NCI-H2171 treated with DMSO at 0.1 percent for 48 hours (cell line): ENCODE measurements at regions not wholly inside any gene's neighbourhood (a gene's known extent, or its start where the extent isn't known, plus 50 kb on each side); places are given as distances from the start of the nearest gene placed in this dataset.
"Not testable (repeated sequence)": the region's sequence is repeated elsewhere in the genome, so short reads cannot be mapped to it uniquely, and the experiment has no call there.

Source experiments
- DNase-seq: peaks from one replicate; lab custom pipeline; 2025; lab: John Stamatoyannopoulos, UW

DNA sequence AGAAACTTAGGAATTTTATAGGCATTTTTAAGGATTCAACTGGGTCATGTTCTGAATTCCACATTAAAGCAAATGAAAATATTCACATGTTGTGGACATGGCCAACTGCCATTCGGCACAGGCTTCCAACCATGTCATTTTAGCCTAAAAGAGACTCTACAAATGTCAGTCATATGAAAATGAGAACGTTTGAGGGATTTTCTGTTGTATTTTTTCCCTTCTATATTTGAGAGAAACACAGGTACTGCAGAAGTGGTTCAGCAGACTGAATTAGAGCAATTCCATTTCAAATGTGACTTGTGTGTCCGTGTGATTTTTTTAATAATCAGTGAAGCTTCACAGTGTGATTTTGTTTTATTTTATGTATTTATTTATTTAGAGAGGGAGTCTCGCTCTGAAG, 124.3 kb downstream of the TP53TG3F start:
- not testable (repeated sequence) for DNase-seq

DNA sequence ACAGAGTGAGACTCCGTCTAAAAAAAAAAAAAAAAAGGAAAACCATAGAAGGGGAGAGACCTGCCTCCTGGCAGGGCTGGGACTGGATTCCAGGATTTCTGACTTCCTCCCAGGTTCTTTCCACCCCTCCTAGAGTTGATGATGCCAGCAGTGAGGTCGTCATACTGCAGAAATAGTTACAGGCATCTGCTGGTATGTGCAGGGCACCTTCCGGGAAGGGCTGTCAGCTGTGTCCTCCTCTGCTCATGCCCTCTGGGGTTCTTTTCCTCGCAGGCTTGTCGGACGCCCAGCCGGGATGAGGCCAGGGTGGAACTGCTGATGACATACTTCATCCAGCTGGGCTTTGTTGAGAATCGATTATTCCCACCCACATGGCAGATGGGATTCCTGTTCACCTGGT, 129.2 kb downstream of the TP53TG3F start:
- not testable (repeated sequence) for DNase-seq

DNA sequence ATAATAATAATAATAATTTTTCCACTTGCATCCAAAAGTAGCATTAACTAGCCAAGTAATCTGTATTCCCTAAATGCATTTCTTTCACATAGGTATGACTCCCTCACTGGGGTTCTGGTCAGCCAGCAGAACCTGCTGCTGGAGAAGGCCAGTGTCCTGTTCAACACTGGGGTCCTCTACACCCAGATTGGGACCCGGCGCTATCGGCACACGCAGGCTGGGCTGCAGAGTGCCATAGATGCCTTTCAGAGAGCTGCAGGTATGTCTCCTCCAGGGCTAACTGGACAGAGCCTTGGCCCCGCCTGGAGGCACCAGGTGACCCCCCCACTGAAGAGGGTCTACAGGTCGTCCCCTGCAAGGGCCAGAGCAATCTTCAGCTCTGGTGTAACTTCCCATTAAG, 133.9 kb downstream of the TP53TG3F start:
- DNase-seq = not testable (repeated sequence)

DNA sequence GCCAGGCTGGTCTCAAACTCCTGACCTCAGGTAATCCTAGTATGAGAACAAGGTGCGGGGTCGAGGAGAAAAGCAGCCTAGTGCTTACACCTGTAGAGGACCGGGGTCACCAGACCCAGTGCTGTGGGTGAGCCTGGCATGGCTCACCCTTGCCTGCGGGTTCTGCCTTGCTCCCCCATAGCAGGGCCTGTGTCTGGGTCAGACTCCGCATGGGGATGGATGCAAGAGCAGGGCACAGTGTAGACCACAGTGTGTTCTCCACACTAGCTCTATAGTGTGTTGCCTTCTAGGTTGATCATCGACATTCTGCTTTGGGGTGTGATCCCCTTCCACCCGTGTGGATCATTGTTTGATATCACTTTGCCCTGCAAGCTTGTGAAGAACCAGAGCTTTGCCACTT, 135.7 kb downstream of the TP53TG3F start:
- not testable (repeated sequence) for DNase-seq

DNA sequence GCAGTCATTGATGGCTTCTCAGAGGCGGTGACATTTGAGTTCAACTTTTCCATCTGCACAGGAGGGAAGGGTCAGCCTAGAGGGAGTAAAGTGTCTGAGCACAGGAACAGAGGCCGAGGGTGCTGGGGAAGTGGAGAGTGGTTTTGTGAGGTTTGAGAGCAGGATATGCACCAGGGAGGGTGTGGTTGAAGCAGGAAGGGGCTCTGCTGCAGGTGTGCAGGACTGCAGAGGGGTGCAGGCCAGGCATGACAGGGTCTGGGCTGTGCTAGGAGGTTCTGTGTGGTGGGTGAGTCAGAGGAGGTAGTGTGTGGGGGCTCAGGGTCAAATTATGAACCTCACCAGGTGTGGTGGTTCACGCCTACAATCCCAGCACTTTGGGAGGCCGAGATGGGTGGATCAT, 141.6 kb downstream of the TP53TG3F start:
- DNase-seq = not testable (repeated sequence)

DNA sequence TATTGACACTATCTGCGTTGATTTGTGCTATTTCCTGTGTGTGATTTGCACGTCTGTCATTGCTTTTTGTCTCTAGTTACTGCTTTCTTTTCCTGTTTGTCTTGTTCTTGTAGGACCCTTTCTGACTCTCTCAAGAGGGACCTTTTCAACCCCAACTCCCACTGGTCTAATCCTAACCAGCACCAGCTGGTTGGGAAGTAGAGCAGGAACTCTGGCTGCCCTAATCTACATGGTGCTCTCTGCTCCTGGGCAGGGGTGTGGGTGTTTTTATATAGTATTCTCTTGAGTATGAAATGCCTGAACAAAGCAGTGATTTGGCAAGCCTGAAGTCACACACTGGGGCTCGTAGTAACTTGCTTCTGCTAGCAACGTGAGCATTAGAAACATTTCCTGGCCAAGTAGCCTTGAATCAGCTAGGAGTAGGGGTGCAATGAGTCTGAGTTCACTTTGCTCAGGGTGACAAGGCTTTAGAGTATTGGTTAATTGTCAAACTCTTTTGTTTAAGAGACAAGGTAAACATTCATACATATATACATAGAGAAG, 164.2 kb downstream of the TP53TG3F start:
- not testable (repeated sequence) for DNase-seq

DNA sequence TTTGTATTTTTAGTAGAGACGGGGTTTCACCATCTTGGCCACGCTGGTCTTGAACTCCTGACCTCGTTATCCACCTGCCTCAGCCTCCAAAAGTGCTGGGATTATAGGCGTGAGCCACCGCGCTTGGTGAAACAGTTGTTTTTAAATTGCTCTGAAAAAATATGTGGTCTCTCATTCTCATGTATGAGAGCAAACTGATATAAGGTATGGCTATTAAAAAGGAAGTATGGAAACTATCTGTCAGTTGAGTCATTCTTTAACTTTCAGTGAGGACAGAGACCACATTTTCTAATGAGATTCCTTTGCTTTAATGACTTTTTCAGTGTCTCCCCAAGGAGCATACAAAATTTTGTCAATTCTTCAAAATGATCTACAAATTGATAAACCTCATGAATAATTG, 169.5 kb downstream of the TP53TG3F start:
- DNase-seq = not testable (repeated sequence)

DNA sequence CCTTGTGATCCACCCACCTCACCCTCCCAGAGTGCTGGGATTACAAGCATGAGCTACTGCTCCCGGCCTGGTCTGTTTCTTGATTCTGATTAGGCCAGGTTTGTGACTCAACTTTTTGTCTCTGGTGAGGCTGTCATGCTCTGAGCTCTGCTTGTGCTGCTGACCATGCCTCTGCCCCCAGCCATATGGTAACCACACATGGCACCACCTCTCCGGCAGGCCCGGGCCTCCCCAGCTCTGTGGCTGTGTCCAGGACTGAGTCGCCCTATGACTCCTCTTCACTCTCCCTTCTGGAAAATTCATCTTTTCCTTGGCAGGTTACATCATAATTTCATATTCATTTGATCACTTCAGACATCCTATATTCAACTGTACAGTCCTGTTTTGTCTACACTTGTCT, 172.3 kb downstream of the TP53TG3F start:
- DNase-seq = not testable (repeated sequence)

DNA sequence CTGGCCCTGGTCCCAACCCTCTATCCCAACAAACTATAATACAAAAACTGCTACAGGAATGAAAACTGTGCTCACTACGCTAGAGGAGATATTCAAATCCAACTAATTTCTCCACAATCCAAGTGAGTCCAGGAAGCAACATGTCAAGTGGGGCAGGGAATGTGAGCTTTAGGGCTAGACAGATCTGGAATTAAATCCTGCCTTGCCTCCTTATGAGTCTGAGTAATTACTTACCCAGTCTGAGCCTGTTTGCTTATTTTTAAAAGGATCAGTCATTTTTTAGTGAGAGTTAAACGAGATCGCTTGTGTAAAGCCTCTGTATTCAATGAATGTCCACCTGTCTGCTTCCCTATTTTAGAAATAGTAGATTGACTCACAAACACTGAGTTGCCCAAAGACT, 174.6 kb downstream of the TP53TG3F start:
- not testable (repeated sequence) for DNase-seq

DNA sequence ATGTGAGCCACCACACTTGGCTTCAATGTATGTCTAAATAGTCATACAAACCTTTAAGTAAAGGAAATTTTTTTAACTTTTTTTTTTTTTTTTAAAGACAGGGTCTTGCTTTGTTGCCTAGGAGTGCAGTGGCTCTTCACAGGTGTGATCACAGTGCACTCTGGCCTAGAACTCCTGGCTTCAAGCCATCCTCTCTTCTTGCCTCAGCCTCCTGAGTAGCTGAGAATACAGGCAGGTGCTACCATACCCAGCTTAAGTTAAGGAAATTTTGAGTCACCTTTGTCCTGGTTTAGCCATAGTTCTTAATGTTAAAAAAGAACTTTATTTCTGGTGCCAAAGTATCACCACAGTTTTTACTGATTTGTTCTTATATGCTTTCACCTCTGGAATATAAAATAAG, 177.3 kb downstream of the TP53TG3F start:
- DNase-seq = not testable (repeated sequence)

DNA sequence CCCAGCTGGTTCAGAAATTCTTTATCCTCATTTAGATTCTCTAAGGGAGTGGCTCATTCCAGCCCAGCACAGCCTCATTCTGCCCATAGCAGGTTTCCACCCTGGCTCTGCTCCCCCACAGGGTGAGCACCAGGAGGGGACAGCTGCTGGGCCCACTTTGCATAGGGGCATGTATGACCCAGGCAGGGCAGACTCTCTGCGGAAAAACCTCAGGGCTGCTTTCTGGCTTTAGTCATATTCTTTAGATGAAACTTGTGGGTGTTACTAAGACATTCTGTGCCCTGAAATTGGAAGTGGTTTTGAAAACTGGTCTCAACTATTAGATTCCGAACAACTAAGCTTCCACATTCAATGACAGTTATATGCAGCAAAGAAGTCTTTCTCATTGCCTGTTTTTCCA, 183.9 kb downstream of the TP53TG3F start:
- not testable (repeated sequence) for DNase-seq

DNA sequence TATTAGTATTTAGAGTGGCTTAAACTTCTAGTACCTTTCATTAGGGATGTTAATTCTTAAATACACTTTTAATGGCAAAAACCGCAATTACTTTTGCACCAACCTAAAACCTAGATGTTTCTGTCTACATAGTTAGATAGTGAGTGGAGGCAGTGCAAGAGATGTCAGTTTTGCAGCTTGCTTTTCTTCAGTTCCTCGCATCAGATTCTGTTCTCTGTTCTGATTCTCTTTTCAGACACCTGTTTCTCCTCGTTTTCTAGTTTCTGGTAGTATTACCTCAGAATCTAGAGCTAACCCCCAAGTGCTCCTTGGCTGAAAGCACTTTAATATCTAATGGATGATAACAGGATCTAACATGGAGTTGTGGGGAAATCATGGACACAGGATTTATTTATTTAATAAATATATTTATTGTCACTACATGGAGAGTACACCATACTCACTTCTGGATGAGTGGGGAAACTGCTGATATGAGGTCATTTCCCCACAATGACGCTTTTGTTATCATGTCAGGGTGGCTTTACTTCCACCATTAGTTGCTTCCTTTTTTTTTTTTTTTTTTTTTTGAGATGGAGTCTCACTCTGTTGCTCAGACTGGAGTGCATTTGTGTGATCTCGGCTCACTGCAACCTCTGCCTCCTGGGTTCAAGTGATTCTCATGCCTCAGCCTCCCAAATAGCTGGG, 184.4 kb downstream of the TP53TG3F start:
- DNase-seq = not testable (repeated sequence)

DNA sequence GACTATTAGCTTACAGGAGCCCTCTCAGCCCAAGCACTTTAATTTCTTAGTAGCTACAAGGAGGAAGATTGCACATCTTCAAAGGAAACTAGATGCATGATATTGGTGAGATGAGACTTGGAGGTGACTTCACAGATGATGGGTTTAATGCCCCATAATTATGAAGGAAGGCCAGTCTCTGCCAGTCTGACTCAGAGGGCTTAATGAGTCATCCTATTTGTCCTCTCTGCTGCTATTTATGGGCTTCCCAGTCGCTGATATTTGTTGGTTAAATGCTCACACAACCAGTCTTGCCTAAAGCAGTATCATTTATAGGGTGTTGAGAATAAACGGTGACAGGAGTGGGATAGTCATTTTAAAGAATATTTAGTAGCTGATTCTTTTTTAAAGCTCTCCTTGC, 187.0 kb downstream of the TP53TG3F start:
- DNase-seq = not testable (repeated sequence)

DNA sequence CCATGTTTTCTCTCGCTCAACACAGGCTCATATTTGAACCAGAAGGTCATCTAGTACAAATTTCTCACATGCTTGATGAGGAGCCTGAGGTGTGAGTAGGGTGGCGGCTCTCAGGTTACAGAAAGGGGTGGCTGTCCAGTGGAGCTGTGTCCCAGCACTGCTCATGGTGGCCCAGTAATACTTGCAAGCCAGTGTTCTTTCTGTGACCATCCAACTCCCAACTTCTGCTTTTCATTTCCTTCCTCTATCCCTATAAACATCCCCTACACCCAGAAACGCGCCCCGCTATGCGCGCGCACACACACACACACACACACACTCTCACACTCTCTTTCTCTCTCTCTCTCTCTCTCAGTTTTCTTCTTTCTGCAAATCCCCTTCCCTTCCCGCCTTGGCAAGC, 196.3 kb downstream of the TP53TG3F start:
- DNase-seq = not testable (repeated sequence)

DNA sequence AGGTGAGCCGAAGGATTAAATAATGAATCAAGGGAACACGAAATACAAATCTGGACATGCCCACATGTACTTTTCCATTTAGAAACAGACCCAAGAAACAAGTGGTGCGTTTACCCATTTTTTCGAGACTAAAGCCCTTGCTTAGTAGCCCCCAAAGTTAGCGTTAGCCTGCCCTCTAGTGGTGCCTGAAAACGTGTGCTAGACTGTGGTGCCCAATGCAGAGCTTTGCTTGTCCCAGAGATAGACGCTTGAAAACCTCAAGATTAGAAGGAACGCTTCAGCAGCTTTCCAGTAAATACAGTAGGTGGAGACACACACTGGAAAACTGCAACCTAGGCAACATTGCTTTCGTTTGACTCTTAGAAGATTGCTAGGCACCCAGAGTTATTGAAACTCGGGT, 197.0 kb downstream of the TP53TG3F start:
- not testable (repeated sequence) for DNase-seq

DNA sequence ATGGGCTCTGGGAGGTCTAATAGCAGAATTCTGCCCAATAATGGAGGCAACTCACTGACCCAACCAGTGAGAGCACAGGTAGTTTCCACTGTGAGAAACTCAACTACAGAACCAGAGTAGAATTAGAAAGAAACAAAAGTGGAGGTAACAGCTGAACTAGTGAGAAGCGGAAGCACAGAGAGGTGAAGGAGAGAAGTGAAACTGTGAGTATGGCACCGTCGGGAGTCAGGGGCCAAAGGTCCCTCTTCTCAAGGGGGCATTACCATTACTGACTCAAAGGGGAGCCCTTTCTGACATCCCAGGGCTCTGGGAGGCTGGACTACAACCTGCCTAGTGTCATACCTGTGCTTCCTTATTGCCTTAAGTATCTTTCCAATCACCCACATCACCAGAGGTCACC, 198.3 kb downstream of the TP53TG3F start:
- not testable (repeated sequence) for DNase-seq

DNA sequence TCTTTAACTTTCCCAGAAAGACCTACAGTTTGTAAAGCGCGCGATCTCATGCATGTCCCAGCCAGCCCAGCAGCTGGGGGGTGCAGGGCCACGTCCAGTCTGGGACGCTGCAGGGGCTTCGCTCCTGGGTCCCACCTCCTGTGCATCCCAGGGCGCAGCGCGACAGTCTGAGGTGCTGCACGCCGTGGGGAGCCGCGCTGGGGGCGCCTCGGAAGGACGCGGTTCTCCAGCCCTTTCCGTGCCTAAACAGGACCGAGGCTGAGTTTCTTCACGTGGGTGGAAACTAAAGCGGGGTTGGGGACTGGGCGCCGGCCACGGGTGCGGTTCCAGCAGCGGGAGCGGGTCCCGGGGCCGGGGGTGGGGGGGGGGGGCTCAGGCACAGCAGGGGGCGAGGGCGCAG, 221.4 kb downstream of the TP53TG3F start:
- not testable (repeated sequence) for DNase-seq

DNA sequence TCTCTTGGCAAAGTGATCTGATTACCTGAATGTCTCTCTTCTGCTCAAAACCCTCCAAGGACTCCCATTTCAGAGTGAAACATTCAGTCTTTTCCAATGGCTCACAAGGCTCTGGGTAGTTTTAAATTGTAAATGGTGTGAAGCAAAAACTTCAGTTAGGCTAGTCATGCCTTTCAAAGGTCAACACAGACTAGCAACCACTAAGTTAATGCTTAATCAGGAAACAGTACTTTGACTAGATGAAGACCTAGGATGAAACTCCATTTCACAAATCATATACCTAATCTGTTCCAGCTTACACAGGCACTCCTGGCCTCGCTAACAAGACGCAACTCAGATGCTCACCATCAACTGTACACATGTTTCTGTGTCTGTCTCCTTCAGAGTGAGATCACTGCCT, 240.9 kb downstream of the TP53TG3F start:
- DNase-seq = not testable (repeated sequence)

DNA sequence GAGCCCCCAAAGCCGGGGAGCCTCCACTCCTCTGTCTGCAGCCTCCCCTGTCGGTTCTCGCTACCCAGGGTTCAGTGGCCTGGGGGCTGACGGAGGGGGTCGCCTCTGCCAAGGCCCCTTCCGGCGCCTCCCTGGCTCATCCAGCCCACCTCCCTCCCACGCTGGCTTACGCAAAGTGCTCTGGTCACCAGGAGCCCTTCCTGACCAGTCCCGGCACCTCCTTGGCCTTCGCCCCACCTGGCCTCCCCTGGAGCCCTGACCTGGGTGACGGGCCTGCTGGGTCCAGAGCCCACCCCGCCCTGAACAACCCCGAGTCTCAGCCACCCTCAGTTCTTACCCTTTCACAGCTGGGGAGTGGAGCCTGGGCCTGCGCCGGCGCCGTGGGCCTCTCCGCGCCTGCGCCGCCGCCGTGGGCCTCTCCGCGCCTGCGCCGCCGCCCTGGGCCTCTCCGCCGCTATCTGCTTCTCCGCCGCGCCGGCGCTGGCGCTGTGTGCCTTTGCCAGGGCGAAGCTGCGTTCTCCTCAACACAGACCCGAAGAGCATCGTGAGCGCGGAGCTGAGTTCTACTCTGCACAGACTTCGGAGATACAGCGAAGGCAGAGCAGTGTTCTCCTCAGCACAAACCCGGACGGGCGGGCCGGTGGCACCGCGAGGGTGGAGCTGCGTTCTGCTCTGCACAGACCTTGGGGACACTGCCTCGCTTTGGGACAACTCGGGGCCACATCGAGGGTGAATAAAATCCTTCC, 247.6 kb downstream of the TP53TG3F start:
- not testable (repeated sequence) for DNase-seq

DNA sequence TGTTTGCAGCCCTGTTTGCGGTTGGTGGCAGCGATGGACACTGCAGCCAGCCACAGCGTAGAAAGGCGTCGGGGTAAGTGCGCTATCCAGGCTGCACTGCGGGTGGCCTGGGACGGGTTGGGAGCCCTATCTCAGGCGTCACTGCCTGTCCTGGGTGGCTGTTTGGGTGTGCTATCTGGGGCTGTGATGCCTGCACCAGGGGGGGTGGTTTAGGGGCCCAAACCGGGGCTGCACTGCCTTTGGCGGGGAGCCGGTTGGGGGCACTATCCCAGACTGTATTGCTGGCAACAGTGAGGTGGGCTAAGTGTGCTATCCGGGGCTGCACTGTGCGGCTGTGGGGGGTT, 248.2 kb downstream of the TP53TG3F start:
- DNase-seq = not testable (repeated sequence)

DNA sequence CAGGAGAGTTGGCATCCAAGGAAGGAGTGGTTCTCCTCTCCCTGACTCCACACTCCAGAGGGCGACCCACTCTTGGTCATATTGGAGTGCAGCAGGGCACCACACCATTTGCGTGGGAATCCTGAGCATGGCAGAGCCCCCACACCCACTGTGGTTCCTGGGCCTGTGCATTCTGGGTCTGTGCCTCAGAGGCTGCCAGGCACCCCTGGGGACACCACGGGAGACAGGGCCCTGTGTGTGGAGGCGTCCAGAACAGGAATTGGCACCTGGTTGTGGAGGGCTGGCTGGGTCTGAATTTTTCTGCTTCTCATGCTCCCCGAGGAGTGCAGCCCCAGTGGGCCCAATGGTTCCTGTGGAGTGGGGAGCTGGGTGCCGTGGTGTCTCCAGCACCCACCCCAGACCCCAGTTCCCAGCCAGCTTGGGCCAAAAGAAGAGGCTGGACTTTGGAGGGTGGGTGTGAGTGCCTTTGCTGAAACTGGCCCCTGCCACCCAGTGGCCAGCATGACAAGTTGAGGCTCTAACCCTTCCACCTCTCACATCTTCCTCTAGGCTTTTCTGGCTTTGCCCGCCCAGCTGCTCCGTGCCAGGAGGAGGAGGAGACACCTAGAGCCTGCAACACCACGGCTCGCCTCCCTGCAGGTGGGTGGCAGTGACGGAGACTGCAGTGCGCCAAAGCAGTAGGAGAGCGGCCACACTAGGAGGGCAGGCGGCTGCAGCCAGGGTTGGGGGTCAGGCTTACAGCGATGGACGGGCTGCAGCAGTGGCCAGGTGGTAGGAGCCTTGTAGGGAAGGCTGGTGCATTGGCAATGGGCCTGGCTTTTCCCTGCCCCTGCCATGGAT, 250.7 kb downstream of the TP53TG3F start:
- not testable (repeated sequence) for DNase-seq

DNA sequence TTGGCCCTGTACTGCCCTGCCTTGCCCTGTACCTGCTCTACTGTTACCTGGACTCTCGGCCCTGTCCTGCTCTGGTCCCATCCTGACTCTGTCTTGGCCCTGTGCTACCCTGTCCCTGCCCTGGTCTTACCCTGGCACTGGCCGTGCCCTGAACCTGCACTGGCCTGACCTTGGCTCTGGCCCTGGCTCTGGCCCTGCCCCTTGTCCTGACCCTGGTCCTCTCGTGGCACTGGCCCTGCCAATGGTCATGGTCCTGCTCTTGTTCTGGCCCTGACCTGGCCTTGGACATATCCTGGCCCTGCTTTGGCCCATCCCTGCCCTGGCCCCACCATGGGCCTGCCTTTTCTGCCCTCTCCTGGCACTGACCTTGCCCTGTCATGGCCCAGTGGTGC, 251.3 kb downstream of the TP53TG3F start:
- DNase-seq = not testable (repeated sequence)
